ENCODE measurements at regions not wholly inside any gene's neighbourhood (a gene's known extent, or its start where the extent isn't known, plus 50 kb on each side); places are given as distances from the start of the nearest gene placed in this dataset.

DNA sequence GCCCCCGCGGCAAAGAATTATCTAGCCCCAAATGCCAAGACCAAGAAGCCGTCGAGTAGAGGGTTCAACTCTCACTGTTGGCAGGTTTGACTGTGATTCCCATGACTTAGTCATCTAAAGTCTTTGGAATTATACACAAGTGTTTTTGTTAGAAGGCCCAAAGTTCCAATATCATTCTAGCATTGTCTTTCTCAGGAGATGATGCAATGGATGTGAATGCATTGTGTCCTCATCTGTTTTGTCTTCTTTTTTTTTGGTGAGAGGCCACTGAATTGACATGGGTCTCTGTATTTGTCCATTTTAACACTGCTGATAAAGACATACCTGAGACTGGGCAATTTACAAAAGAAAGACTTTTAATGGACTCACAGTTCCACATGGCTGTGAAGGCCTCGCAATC is 290.5 kb upstream of the ZFP64 start:
- TF ChIP-seq EZH2 (IDR thresholded peaks at IDR 0.05; ENCODE audit: low read depth), result no peak
- TF ChIP-seq, protein P1, sequence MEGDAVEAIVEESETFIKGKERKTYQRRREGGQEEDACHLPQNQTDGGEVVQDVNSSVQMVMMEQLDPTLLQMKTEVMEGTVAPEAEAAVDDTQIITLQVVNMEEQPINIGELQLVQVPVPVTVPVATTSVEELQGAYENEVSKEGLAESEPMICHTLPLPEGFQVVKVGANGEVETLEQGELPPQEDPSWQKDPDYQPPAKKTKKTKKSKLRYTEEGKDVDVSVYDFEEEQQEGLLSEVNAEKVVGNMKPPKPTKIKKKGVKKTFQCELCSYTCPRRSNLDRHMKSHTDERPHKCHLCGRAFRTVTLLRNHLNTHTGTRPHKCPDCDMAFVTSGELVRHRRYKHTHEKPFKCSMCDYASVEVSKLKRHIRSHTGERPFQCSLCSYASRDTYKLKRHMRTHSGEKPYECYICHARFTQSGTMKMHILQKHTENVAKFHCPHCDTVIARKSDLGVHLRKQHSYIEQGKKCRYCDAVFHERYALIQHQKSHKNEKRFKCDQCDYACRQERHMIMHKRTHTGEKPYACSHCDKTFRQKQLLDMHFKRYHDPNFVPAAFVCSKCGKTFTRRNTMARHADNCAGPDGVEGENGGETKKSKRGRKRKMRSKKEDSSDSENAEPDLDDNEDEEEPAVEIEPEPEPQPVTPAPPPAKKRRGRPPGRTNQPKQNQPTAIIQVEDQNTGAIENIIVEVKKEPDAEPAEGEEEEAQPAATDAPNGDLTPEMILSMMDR (conservative IDR thresholded peaks at IDR 0.05), result no peak
- Histone ChIP-seq H3K9me3 (ENCODE audit: insufficient read depth, low read depth) (no peaks in the 10 kb centered on the region), H3K9me2 (ENCODE audit: insufficient read depth) (no peaks in the 10 kb centered on the region), H3K27ac (no peak overlapping the region), H3K4me2 (no peak overlapping the region), H3K79me2 (ENCODE audit: low read depth) (no peaks in the 10 kb centered on the region), H3K36me3 (ENCODE audit: low read depth) (no peaks in the 10 kb centered on the region), H3K4me3 (no peak overlapping the region), H2AFZ (no peak overlapping the region), H3K27me3 (ENCODE audit: insufficient read depth, low read depth) (no peaks in the 10 kb centered on the region), H3K4me1 (replicated peaks; ENCODE audit: insufficient read depth) (no peaks in the 10 kb centered on the region), H4K20me1 (ENCODE audit: insufficient read depth) (no peaks in the 10 kb centered on the region), H3F3A (ENCODE audit: insufficient read depth, low read depth) (no peaks in the 10 kb centered on the region)
- no TSS peak for BruUV-seq (replicated peaks)
- ChIA-PET POLR2A (ENCODE audit: unreplicated experiment) (interaction anchor here (0.6 kb wide), 1 partner anchor 1006 kb away, joined by 7 read pairs; no protein-coding TSS in a partner anchor), CTCF (no interaction called here)
- intact Hi-C loops (cut with micrococcal nuclease; ENCODE audit: unreplicated experiment), result no loop called here
- no peak for DNase-seq

DNA sequence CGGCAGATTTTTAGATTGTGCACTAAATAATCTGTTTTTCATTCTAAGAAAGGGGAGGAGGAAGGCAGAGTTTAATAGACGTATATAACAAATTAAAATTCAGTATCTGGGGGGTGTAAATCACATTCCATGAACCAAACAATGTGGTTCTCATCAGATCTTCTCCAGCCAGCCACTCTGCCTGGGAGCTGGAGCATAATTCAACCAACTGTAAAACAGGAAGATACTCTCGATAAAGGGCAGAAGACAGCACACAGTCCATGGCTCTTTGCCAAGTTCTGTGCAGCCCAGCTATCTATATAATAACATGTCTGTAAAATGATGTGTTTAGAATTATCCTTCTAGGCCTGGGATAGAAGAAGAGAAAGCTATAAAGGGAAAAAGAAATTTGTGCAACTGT is 289.9 kb upstream of the ZFP64 start:
- no TSS peak for BruUV-seq (replicated peaks)
- intact Hi-C loops (cut with micrococcal nuclease; ENCODE audit: unreplicated experiment), result no loop called here
- CTCF ChIA-PET, result no interaction called here
- no peaks in the 10 kb centered on the region for H3K27me3 ChIP-seq (ENCODE audit: insufficient read depth, low read depth)
- H3K9me2 ChIP-seq (ENCODE audit: insufficient read depth), result no peaks in the 10 kb centered on the region
- H3K4me3 ChIP-seq, result no peak overlapping the region
- H3K4me1 ChIP-seq (replicated peaks; ENCODE audit: insufficient read depth), result no peaks in the 10 kb centered on the region
- no peak for TF ChIP-seq EZH2 (IDR thresholded peaks at IDR 0.05; ENCODE audit: low read depth)
- no peak overlapping the region for H2AFZ ChIP-seq
- DNase-seq, result no peak
- H3K9me3 ChIP-seq (ENCODE audit: insufficient read depth, low read depth), result no peaks in the 10 kb centered on the region
- no peaks in the 10 kb centered on the region for H4K20me1 ChIP-seq (ENCODE audit: insufficient read depth)
- H3F3A ChIP-seq (ENCODE audit: insufficient read depth, low read depth), result no peaks in the 10 kb centered on the region
- H3K79me2 ChIP-seq (ENCODE audit: low read depth), result no peaks in the 10 kb centered on the region
- POLR2A ChIA-PET (ENCODE audit: unreplicated experiment), result interaction anchor here (0.6 kb wide), 1 partner anchor 1006 kb away, joined by 7 read pairs; no protein-coding TSS in a partner anchor
- no peak overlapping the region for H3K4me2 ChIP-seq
- H3K36me3 ChIP-seq (ENCODE audit: low read depth), result no peaks in the 10 kb centered on the region
- no peak overlapping the region for H3K27ac ChIP-seq

DNA sequence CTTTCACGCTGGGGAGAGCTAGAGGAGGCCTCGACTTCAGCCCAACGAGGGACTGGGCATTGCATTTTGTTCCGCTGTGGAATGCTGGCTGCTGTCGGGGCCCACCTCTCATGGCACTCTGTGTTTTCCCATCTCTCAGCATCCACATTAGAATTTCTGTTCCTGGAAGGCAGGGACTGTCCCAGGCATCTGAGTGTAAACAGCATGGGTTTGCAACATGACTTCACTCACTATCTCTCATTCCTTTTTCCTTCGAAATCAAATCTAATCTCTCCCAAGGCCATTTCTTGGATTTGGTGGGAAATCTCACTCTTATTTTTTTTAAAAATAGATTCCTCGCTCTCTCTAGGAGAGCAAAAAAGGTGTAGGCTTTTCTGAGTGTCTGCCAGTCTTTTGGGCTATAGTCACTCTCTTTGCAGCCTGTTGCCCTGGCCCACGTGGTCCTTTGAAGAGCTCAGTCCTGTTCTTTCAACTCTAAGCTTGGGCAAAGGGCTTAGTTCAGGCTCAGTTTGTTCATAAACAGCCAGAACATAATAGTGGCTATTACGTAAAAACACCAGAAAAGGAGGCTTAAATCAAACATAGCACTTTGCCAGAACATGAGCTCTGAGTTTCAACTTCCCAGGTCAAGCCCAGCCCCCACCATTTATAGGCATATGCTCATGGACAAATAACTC is 284.6 kb upstream of the ZFP64 start:
- no peaks in the 10 kb centered on the region for H3K4me1 ChIP-seq (replicated peaks; ENCODE audit: insufficient read depth)
- H3F3A ChIP-seq (ENCODE audit: insufficient read depth, low read depth), result no peaks in the 10 kb centered on the region
- no peak overlapping the region for H3K4me2 ChIP-seq
- no peaks in the 10 kb centered on the region for H3K9me2 ChIP-seq (ENCODE audit: insufficient read depth)
- intact Hi-C loops (cut with micrococcal nuclease; ENCODE audit: unreplicated experiment), result no loop called here
- DNase-seq, result no peak
- ChIA-PET POLR2A (ENCODE audit: unreplicated experiment) (no interaction called here), CTCF (no interaction called here)
- H3K27ac ChIP-seq, result no peak overlapping the region
- no peaks in the 10 kb centered on the region for H3K36me3 ChIP-seq (ENCODE audit: low read depth)
- TF ChIP-seq, protein P1 (conservative IDR thresholded peaks at IDR 0.05), result no peak
- TF ChIP-seq EZH2 (IDR thresholded peaks at IDR 0.05; ENCODE audit: low read depth), result no peak
- no peaks in the 10 kb centered on the region for H4K20me1 ChIP-seq (ENCODE audit: insufficient read depth)
- no peak overlapping the region for H2AFZ ChIP-seq
- H3K4me3 ChIP-seq, result no peak overlapping the region
- no peaks in the 10 kb centered on the region for H3K27me3 ChIP-seq (ENCODE audit: insufficient read depth, low read depth)
- no TSS peak for BruUV-seq (replicated peaks)
- no peaks in the 10 kb centered on the region for H3K79me2 ChIP-seq (ENCODE audit: low read depth)
- no peaks in the 10 kb centered on the region for H3K9me3 ChIP-seq (ENCODE audit: insufficient read depth, low read depth)

DNA sequence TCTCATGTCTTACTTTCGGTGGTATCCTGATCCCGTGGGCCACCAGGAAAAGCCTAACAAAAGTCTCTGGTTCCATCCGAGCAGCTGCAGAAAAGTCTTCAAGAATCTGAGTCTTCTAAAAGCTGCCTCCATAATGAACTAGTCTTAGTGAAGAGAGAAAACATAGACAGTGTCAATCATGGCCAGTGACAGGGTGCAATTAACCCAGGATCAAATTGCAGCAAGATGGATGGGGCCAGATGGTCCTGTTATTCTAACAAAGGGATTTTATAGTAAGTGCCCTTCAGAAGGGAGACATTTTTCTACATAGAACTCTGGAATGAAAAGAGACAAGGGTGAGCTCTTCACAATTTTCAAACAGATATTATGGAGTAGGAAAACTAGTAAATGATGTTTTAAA is 281.6 kb upstream of the ZFP64 start:
- ChIA-PET POLR2A (ENCODE audit: unreplicated experiment) (interaction anchor here (0.7 kb wide), 1 partner anchor 370 kb away, joined by 5 read pairs; no protein-coding TSS in a partner anchor), CTCF (no interaction called here)
- H3K4me1 ChIP-seq (replicated peaks; ENCODE audit: insufficient read depth), result peaks cover 7% of the 10 kb centered on the region; the same call in 1 of the 2 replicates
- no peak overlapping the region for H3K4me3 ChIP-seq
- H3K9me3 ChIP-seq (ENCODE audit: insufficient read depth, low read depth), result no peaks in the 10 kb centered on the region
- no peaks in the 10 kb centered on the region for H3F3A ChIP-seq (ENCODE audit: insufficient read depth, low read depth)
- H3K4me2 ChIP-seq, result no peak overlapping the region
- no peaks in the 10 kb centered on the region for H4K20me1 ChIP-seq (ENCODE audit: insufficient read depth)
- intact Hi-C loops (cut with micrococcal nuclease; ENCODE audit: unreplicated experiment), result no loop called here
- no peaks in the 10 kb centered on the region for H3K27me3 ChIP-seq (ENCODE audit: insufficient read depth, low read depth)
- BruUV-seq (replicated peaks), result no TSS peak
- no peaks in the 10 kb centered on the region for H3K79me2 ChIP-seq (ENCODE audit: low read depth)
- no peak overlapping the region for H2AFZ ChIP-seq
- H3K36me3 ChIP-seq (ENCODE audit: low read depth), result no peaks in the 10 kb centered on the region
- DNase-seq, result no peak
- H3K27ac ChIP-seq, result no peak overlapping the region
- TF ChIP-seq EZH2 (IDR thresholded peaks at IDR 0.05; ENCODE audit: low read depth), result no peak
- TF ChIP-seq, protein P1 (conservative IDR thresholded peaks at IDR 0.05), result no peak
- no peaks in the 10 kb centered on the region for H3K9me2 ChIP-seq (ENCODE audit: insufficient read depth)

Data from PC-9 (cell line).